IMR-90 (cell line): ENCODE measurements at regions not wholly inside any gene's neighbourhood (a gene's known extent, or its start where the extent isn't known, plus 50 kb on each side); places are given as distances from the start of the nearest gene placed in this dataset.

Experiments used
- CEBPB ChIP-seq: IDR thresholded peaks from 2 replicates; pipeline ENCODE4 v1.6.1; 2012; ENCODE audit warnings: low read depth, low read length, improper control_type of control experiment
- CHD1 ChIP-seq: IDR thresholded peaks from 2 replicates; pipeline ENCODE4 v1.6.1; 2012; ENCODE audit warnings: low read depth, low read length, improper control_type of control experiment
- CTCF ChIP-seq: conservative IDR thresholded peaks from 2 replicates; pipeline ENCODE4 v1.5.1; 2012; ENCODE audit warnings: mild to moderate bottlenecking, low read depth, low read length, improper control_type of control experiment
- FOS ChIP-seq: fragments of 150-350 bp; IDR thresholded peaks from 2 replicates; pipeline ENCODE4 v1.6.1; 2016; ENCODE audit warnings: low read depth, low read length
- MAFK ChIP-seq: IDR thresholded peaks from 2 replicates; pipeline ENCODE4 v1.6.1; 2012; ENCODE audit warnings: low read depth, low read length, improper control_type of control experiment
- MAZ ChIP-seq: IDR thresholded peaks from 2 replicates; pipeline ENCODE4 v1.6.1; 2012; ENCODE audit warnings: low read depth, mild to moderate bottlenecking, low read length, improper control_type of control experiment, moderate library complexity, borderline replicate concordance
- NFE2L2 ChIP-seq: fragments of 150-350 bp; IDR thresholded peaks from 2 replicates; pipeline ENCODE4 v1.6.1; 2016; ENCODE audit warnings: low read depth, mild to moderate bottlenecking, low read length
- POLR2A ChIP-seq: IDR thresholded peaks from 2 replicates; pipeline ENCODE4 v1.6.1; 2012; ENCODE audit warnings: mild to moderate bottlenecking, low read depth, low read length
- RAD21 ChIP-seq: IDR thresholded peaks from 2 replicates; pipeline ENCODE4 v1.6.1; 2012; ENCODE audit warnings: low read length, improper control_type of control experiment
- SMC3 ChIP-seq: fragments of 150-350 bp; IDR thresholded peaks from 2 replicates; pipeline ENCODE4 v1.6.1; 2016; ENCODE audit warnings: low read depth, mild to moderate bottlenecking, antibody characterized with exemption, low read length, moderate library complexity

- TF ChIP-seq MAZ: no peak
- no peak for TF ChIP-seq CTCF
- no peak for TF ChIP-seq POLR2A
- no peak for TF ChIP-seq SMC3
- no peak for TF ChIP-seq FOS
- TF ChIP-seq NFE2L2: no peak
- no peak for TF ChIP-seq CEBPB
- TF ChIP-seq RAD21: no peak
- no peak for TF ChIP-seq CHD1
- no peak for TF ChIP-seq MAFK
These were observed 624.3 kb upstream of the FANCL start for GRCh38 chr2:58865436-58865835.
